GM13977 (cell line): ENCODE measurements at regions not wholly inside any gene's neighbourhood (a gene's known extent, or its start where the extent isn't known, plus 50 kb on each side); places are given as distances from the start of the nearest gene placed in this dataset.

ENCODE experiments used
- DNase-seq: peaks from one replicate; pipeline ENCODE4 v3.0.0; 2012; ENCODE audit warnings: low spot score
- in situ Hi-C: fragments of 300-500 bp; cut with MboI; formaldehyde crosslinking; loops from one replicate; pipeline ENCODE4 v1.12.0; 2022; ENCODE audit warnings: low sequenced_read_pairs, low pct_unique_long_range_greater_than_20kb, mixed read lengths, inconsistent platforms; ENCODE audit not compliant: unreplicated experiment
- TF ChIP-seq, protein P1 (sequence below): IDR thresholded peaks from 2 replicates; pipeline ENCODE4 v1.5.1; 2012; ENCODE audit warnings: mild to moderate bottlenecking, control low read depth; ENCODE audit not compliant: insufficient read depth; ENCODE audit errors: extremely low read depth, missing control alignments

DNA sequence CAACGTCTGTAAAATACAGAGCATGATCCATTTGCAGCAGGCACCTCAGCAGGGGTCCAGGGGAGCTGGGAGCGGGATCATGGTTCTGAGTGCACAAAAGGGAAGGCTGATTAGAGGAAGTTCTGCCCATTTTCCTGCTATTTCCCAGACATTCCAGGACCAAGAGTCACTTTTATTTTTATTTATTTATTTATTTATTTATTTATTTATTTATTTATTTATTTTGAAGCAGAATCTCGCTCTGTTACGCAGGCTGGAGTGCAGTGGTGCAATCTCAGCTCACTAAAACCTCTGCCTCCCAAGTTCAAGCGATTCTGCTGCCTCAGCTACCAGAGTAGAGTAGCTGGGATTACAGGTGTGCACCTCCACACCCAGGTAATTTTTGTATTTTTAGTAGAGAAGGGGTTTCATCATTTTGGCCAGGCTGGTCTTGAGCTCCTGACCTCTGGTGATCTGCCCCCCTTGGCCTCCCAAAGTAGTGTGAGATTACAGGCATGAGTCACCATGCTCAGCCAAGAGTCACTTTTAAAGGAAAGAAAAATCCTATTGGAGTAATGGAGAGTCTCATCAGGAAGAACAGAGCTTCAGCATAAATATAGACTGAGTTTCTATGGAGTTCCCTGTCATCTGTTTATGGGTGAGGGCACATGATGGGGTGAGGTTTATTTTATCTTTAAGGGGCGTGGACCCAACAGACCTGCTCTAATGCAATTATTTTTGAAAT is 355.2 kb downstream of the HAPSTR1 start:
- TF ChIP-seq, protein P1, sequence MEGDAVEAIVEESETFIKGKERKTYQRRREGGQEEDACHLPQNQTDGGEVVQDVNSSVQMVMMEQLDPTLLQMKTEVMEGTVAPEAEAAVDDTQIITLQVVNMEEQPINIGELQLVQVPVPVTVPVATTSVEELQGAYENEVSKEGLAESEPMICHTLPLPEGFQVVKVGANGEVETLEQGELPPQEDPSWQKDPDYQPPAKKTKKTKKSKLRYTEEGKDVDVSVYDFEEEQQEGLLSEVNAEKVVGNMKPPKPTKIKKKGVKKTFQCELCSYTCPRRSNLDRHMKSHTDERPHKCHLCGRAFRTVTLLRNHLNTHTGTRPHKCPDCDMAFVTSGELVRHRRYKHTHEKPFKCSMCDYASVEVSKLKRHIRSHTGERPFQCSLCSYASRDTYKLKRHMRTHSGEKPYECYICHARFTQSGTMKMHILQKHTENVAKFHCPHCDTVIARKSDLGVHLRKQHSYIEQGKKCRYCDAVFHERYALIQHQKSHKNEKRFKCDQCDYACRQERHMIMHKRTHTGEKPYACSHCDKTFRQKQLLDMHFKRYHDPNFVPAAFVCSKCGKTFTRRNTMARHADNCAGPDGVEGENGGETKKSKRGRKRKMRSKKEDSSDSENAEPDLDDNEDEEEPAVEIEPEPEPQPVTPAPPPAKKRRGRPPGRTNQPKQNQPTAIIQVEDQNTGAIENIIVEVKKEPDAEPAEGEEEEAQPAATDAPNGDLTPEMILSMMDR = no peak
- in situ Hi-C loops = no loop called here
- DNase-seq = no peak

DNA sequence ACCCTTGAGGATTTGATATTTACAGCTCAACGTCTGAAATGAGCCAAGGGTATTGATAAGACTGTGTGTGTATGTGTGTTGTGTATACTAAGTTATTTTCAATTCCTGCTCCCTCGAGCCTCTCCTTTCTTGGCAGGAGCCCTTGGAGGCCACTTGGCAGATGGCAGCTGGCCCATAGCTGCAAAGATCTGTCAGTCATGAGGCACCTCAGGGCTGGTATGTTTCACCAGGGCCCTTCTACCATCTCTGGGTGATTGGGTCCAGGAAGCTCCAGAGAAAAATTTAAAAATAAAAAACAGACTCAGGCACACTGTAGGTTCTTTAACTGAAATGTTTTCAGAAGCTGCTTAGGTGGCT is 355.7 kb downstream of the HAPSTR1 start:
- no peak for DNase-seq
- TF ChIP-seq, protein P1 = no peak
- in situ Hi-C loops = no loop called here

DNA sequence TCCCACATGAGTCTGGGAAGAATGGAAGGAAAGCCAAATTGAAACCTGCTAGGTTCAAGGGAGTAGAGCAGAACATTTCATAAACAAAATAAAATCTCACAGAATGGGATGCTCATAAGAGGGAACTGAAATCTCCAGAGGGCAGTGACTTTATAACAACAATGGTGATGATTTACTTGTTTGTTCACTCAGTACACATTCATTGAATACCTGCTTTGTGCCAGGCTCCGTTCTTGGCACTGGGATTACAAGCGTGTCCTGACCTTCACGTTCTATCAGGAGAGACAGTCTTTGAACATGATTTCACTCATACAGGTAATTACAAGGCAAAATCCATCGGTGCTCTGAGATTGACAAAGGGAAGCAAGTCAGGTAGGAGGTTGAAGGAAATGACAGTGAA is 356.3 kb downstream of the HAPSTR1 start:
- TF ChIP-seq, protein P1 = no peak
- no peak for DNase-seq
- in situ Hi-C loops = no loop called here

DNA sequence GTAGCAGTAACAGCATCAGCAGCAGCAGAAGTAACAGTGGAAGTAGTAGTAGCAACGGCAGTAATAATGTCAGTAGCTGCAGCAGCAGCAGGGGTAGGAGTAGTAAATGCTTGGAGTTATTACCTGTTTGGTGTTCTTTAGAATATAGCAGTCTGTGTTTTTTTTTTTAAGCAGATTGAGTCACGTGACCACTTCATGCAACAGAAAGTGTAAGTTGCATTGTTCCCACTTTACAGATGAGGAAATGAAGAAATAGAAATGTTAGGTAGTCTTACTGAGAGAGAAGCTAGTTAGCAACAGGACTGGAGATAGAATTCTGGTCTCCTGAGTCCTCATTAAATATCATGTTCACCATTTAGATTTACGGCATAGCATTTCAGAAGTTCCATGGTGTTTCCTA is 358.2 kb downstream of the HAPSTR1 start:
- in situ Hi-C loops = no loop called here
- TF ChIP-seq, protein P1 = no peak
- no peak for DNase-seq

DNA sequence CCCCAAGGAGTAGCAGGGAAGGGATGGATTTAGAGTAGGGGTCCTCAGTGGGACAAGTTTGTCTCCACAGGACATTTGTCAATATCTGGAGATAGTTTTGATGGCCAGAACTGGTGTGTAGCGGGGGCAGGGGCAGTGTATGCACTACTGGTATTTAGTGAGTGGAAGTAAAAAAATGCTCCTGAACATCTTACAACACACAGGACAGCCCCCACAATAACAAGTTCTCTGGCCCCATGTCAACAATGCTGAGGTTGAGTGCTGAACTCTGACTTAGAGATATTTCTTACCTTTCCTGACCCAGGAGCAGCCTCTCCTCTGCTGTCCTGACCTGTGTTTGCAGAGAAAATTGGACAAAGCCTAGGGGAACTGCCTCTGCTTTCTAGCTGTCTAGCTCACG is 365.8 kb downstream of the HAPSTR1 start:
- TF ChIP-seq, protein P1 = no peak
- no peak for DNase-seq
- in situ Hi-C loops = no loop called here

DNA sequence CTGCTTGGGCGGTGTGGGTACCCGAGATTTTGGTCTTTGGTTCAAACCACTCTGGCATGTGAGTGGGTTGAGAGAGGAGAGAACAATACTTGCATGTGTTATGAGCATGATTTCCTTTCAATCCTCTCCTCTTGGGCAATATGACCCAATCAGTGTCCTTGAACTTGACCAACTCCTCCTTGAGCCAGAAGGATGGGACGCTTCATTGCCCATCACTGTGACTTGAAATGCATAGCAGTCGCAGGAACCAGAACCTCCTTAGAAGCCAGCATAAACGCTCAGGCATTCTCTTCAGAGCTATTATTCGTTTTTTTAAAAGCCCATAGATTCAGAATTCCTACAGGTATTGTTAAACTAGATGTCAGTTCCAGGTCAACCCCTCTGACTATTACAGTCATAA is 367.4 kb downstream of the HAPSTR1 start:
- in situ Hi-C loops = no loop called here
- TF ChIP-seq, protein P1 = no peak
- no peak for DNase-seq
